Kidney tubule cell (primary cell): ENCODE measurements at regions not wholly inside any gene's neighbourhood (a gene's known extent, or its start where the extent isn't known, plus 50 kb on each side); places are given as distances from the start of the nearest gene placed in this dataset.
"Not testable (repeated sequence)": the region's sequence is repeated elsewhere in the genome, so short reads cannot be mapped to it uniquely, and the experiment has no call there.

ENCODE experiments used
- DNase-seq: peaks from one replicate; pipeline ENCODE4 v3.0.0-alpha.2; 2018; ENCODE audit warnings: low spot score

GRCh38 chr21:16116798-16117197, 387.0 kb downstream of the USP25 start:
- peak; percentile 74 for DNase-seq

GRCh38 chr21:16117331-16117730, 387.5 kb downstream of the USP25 start:
- DNase-seq = peak; percentile 10

DNA sequence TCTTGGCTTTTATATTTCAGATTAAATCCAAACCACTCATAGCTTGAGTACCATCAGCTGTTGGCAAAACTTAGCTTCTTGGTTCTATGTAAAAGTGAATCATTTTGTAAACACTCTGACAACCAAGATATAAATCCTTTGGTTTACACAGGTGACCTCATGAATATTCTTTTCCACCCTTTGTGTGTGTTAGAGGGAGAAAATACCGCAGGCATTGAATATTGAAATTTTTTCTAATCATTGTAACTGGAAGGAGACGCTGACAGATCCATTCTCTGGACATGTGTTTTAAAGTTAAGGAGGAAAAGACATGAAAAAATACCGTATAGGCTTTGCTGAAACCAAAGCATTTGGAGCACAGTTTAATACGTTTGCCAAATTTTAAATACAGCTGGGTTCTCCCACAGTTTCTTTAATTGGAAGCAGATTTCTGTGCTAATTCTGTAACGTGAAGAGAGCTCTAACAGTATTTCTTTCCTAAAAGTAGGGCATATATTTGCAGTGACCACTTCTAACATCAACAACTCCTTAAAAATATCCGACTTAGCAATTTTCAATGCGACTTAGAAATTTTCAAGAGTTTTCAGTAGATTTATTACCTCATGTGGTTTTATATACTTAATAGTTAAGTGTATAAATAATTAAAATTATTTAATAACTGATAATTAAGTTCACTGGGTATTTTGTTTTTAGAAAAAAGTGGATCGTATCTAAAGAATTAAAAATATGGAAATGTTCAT, 388.2 kb downstream of the USP25 start:
- DNase-seq = peak; percentile 56

GRCh38 chr21:16124378-16125138, 394.8 kb downstream of the USP25 start:
- DNase-seq = peak; percentile 49

GRCh38 chr21:16125274-16125673, 395.5 kb downstream of the USP25 start:
- DNase-seq = no peak

DNA sequence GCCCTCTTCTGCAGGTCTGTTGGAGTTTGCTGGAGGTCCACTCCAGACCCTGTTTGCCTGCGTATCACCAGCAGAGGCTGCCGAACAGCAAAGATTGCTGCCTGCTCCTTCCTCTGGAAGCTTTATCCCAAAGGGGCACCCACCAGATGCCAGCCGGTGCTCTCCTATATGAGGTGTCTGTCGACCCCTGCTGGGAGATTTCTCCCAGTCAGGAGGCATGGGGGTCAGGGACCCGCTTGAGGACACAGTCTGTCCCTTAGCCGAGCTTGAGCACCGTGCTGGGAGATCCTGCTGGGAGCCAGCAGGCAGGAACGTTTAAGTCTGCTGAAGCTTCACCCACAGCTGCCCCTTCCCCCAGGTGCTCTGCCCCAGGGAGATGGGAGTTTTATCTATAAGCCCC, 402.7 kb downstream of the USP25 start:
- DNase-seq = not testable (repeated sequence)

- DNase-seq = no peak
These were observed 403.5 kb downstream of the USP25 start for GRCh38 chr21:16133248-16133647.

DNA sequence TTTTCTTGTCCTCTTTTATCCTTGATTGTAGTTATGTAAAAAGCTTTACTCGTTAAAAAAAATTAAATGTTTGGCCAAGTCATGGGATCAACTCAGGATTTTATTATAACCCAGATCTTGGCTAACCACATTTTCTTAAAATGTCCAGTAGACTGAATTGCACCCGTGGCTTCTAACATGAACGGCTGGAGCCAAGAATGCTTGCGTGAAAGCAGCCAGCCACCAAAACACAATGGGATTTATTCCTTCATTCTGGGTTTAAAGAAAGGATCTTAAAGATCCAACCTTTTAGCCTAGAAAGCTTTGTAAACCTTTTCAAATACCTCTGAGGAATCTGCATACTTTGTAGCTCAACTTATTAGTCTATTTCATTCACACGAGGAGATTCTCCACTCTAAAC, 404.4 kb downstream of the USP25 start:
- no peak for DNase-seq

DNA sequence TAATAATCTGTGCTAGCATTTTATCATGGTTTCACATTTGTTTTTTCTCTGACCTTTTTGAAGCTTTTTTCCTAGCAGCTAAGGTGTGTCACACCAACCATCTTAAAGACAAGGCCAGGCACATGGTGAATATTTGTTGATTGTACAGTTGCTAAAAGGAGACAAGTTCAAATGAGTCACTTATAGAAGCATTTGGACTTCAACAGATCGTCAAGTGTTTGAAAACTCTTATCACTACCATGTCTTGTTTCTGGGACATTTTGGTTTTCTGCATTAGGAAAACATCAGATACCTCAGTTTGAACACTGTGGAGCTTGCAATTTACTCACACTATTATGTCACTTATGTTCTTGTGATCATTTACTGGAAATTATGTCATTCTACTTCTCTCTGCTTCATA, 407.3 kb downstream of the USP25 start:
- DNase-seq = no peak

- no peak for DNase-seq
These were observed 415.3 kb downstream of the USP25 start for GRCh38 chr21:16145052-16145451.

DNA sequence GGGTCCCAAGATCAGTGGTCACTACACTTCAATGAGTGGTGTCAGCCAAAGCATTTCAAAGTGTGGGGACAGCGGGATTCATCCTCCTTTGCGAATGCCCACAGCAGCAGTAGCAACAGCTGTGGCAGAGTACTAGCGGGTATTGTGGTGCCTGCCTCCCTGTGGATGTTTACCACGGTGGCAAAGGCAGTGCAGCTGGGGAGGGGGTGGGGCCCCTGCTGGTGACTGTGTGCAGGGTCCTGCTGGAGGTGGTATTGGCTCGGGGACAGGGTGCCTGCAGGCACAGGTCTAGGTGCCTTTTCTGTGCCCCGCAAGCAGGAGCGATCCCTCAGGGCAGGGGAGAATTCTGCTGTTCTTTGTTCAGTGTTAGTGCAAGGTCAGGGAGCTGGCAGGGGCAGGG, 415.7 kb downstream of the USP25 start:
- DNase-seq = no peak

GRCh38 chr21:16154321-16154720, 424.5 kb downstream of the USP25 start:
- no peak for DNase-seq

DNA sequence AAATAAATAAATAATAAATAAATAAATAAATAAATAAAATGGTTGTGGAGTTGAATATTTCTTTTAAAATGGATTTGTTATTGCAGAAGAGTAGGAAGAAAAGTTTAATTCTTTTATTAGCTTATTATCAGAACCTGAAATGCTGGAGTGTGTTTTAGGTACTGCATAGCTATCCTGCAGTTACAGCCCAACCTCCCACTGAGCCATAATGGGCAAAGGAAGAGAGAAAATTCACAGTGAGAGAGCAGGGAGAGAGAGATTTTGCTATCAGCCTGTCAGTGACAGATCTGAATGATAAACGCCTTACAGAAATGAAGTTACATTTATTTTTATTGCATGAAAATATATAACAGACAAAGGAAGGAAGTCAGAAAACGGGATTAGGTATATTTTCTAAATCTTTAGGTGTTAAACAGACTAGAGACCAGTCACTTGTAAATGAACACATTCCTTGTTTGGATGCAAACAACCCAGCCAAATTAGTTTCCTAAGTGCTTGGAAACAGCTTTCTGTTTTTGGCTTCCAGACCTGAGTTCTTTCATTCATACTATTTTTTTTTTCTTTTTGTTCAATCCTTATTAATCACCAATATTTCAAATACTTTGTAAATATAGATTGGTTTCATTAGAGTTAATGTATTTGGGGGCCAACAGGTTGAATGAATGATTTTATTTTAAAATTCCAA, 425.3 kb downstream of the USP25 start:
- no peak for DNase-seq

DNA sequence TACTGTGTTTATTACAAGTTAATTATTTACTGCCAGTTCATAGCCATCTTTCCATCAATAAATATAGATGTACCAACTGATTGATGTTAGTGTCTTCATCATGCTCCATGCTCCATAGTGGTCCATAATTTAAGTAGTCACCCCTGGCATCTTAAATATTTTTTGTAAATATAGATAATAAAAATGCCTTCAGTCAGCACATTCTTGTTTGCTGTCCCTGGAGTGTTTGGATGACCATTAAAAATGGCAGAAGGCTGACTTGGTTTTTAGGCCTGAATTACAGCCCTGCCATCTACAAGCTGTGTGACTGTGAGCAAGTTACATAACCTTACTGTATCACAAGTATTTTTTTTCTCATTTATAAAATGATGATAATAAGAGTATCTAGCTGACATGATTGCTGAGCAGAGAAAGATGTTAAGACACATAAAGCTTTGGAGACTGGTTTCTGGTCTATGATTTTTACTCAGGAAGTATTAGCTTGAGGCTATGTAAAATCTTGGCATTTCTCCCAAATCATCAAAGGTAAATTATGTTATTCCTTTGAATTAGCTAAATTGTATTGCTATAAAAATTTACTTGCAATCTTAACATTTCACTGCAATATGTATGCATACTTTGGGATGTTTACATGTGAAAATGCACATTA, 427.2 kb downstream of the USP25 start:
- no peak for DNase-seq

DNA sequence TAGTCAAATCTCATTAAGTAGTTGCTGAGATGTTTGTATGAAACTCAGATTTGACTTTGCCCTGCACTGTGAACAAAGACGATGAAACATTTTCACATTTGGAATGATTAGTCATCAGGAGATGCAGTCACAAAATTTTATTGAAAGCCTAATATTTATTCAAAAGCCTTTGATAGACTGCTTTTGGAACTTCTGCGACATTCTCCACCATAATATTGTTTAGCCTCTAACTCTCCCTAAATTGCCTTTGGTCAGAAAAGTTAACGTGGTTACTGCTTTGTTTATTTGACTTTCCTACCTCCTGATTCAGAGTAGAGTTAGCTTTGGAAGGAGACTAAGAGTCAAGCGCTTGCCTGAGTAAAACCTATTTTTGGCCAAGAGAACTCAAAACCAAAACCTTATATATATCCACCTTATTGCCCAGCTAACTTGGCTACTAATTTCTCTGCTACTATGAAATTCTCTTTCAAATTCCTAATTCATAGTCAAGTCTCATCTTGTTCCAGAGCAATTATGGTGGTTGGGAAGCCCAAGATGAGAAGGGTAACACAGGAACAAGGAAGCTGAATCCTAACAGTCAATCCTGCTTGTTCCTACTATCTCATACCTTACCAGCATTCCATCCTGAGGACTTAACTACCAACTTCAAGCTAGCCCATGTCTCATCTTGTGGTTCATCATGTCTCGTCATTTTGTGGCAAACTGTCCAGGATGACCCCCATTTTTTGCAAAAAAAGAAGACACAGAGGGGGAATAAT, 429.6 kb downstream of the USP25 start:
- DNase-seq = no peak

GRCh38 chr21:16159971-16160350, 430.2 kb downstream of the USP25 start:
- no peak for DNase-seq

DNA sequence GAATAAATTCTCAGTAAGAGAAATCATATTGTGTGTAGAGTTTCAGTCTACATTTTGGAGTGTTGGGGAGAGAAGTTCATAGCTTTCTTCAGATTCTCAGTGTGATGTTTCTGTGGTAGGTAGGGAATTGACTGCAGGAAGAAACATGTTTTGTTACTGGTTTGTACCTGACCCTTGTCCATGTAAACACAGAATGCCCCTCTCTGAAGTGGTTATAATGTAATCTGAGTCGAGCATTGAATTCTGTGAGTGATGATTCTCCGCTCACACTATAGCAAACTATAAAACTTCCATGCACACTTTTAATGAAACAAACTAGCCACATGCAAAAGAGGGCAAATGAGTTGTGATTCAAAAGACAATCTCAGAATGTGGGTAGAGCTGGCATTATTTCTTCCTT, 433.2 kb downstream of the USP25 start:
- no peak for DNase-seq

DNA sequence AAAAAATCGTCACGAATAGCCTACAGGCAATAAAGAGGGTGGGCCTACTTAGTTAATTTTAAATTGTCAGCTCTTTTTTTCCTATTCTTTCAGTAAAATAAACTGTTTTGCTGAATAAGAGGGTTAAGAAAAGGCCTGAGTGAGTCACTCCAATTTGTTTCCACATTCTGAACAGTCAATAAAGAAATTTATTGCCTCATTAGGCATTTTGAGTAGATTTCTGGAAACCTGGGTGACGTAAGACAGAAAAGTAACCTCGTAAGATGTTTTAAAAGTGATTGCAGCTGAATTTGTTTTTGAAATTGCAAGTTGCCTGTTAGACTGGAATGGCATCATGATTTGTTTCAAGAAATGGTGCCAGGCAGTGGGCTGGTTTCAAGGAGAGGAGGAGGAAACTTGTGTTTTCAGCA, 439.3 kb downstream of the USP25 start:
- DNase-seq = no peak

DNA sequence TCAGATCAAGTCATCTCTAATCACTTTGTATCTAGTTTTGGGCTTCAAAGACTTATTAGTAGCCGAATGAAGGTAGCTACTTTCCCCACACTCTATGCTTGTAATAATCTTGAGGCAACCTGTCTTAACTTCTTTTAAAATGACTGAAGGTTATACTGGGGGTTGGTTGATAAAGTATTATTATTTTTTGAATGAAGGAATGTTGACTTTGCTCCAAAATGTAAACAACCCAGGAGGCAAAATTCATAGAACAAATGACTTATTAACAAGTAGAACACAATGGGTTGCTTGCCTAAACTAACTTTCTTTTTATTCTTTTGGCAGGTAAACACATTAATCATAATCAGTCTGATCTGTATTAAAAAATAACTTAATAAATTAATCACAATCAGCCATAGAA, 440.0 kb downstream of the USP25 start:
- no peak for DNase-seq

- no peak for DNase-seq
These were observed 446.8 kb downstream of the USP25 start for GRCh38 chr21:16176570-16176969.

GRCh38 chr21:16177532-16177931, 447.8 kb downstream of the USP25 start:
- no peak for DNase-seq

DNA sequence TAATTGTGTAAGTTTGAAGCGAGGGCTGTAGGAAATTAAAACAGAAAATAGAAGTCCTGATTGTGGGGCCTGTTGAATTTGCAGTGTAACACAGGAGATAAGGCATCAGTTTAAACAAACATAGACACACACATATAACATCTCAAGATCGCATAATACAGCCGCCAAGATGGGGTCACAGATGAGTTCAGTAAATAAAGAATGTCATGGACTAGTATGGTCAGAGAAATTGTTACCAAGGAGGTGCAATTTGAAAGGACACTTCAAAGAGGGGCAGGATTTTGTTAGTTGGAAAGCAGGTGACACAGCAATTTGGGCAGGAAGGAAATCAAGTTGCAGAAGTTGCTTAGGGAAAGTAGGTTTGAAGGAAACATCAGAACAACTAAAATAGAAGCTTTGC, 450.0 kb downstream of the USP25 start:
- DNase-seq = no peak
